ENCODE measurements at regions not wholly inside any gene's neighbourhood (a gene's known extent, or its start where the extent isn't known, plus 50 kb on each side); places are given as distances from the start of the nearest gene placed in this dataset.

GRCh38 chr6:15131651-15132061, 114.2 kb upstream of the JARID2 start:
- TF ChIP-seq CTCF (IDR thresholded peaks at IDR 0.05) (no peak), POLR2AphosphoS5 (IDR thresholded peaks at IDR 0.05) (no peak), POLR2A (IDR thresholded peaks at IDR 0.05) (no peak)
